A549 (cell line): ENCODE measurements at regions not wholly inside any gene's neighbourhood (a gene's known extent, or its start where the extent isn't known, plus 50 kb on each side); places are given as distances from the start of the nearest gene placed in this dataset.

Source experiments
- BCL3 ChIP-seq: fragments of >200 bp; sonication (Bioruptor Twin); formaldehyde crosslinking; IDR thresholded peaks from 3 replicates; pipeline ENCODE4 v1.6.1; 2016
- CEBPB ChIP-seq, 2 experiments: fragments of >200 bp in 1 of 2; sonication (Bioruptor Twin) in 1 of 2; formaldehyde crosslinking in 1 of 2; IDR thresholded peaks; 2 replicates each; pipeline ENCODE4 v1.6.1; 2012 to 2016
- CTCF ChIP-seq: fragments of >200 bp; sonication (Bioruptor Twin); formaldehyde crosslinking; IDR thresholded peaks from 3 replicates; pipeline ENCODE4 v1.5.1; 2016
- GATA3 ChIP-seq: IDR thresholded peaks from 2 replicates; pipeline ENCODE4 v1.6.1; 2012; ENCODE audit warnings: borderline replicate concordance
- HMGXB4 ChIP-seq: fragments of 250-450 bp; sonication (Bioruptor Pico); IDR thresholded peaks from 2 replicates; pipeline ENCODE4 v1.5.0; 2021; ENCODE audit warnings: mild to moderate bottlenecking, moderate library complexity, borderline replicate concordance
- JUN ChIP-seq, 2 experiments: fragments of >200 bp; sonication (Bioruptor Twin); formaldehyde crosslinking; IDR thresholded peaks; 2 replicates in 1 of 2; 3 replicates in 1 of 2; pipeline ENCODE4 v1.6.1; 2016 to 2017
- JUNB ChIP-seq: fragments of >200 bp; sonication (Bioruptor Twin); formaldehyde crosslinking; IDR thresholded peaks from 2 replicates; pipeline ENCODE4 v1.6.1; 2016
- MAFK ChIP-seq: fragments of 450-650 bp; IDR thresholded peaks from 2 replicates; pipeline ENCODE4 v1.6.1; 2014; ENCODE audit not compliant: partially characterized antibody
- POLR2A ChIP-seq: IDR thresholded peaks from 2 replicates; pipeline ENCODE4 v1.6.1; 2012; ENCODE audit warnings: mild to moderate bottlenecking, low read length
- RFX5 ChIP-seq: fragments of 450-650 bp; IDR thresholded peaks from 2 replicates; pipeline ENCODE4 v1.7.1; 2014; ENCODE audit warnings: antibody characterized with exemption, mild to moderate bottlenecking, moderate library complexity
- RNF2 ChIP-seq: fragments of 200-600 bp; sonication (generic); IDR thresholded peaks from 2 replicates; pipeline ENCODE4 v1.6.1; 2016; ENCODE audit warnings: low read depth, mild to moderate bottlenecking, antibody characterized with exemption, moderate library complexity, borderline replicate concordance
- USF2 ChIP-seq: fragments of 450-650 bp; IDR thresholded peaks from 2 replicates; pipeline ENCODE4 v1.6.1; 2014; ENCODE audit warnings: antibody characterized with exemption

- TF ChIP-seq BCL3: no peak
- TF ChIP-seq HMGXB4 (CRISPR knock-in tag): no peak
- TF ChIP-seq CTCF: no peak
- no peak for TF ChIP-seq RNF2
- no peak for TF ChIP-seq POLR2A
- TF ChIP-seq JUN (IDR thresholded peaks at IDR 0.05): no peak
- TF ChIP-seq MAFK: no peak
- no peak for TF ChIP-seq USF2
- TF ChIP-seq GATA3: no peak
- no peak for TF ChIP-seq JUNB
- no peak for TF ChIP-seq CEBPB (IDR thresholded peaks at IDR 0.05)
- TF ChIP-seq RFX5: no peak
Measured at GRCh38 chr2:64762301-64762997, 108.7 kb upstream of the SERTAD2 start.
